ENCODE measurements at regions not wholly inside any gene's neighbourhood (a gene's known extent, or its start where the extent isn't known, plus 50 kb on each side); places are given as distances from the start of the nearest gene placed in this dataset.

DNA sequence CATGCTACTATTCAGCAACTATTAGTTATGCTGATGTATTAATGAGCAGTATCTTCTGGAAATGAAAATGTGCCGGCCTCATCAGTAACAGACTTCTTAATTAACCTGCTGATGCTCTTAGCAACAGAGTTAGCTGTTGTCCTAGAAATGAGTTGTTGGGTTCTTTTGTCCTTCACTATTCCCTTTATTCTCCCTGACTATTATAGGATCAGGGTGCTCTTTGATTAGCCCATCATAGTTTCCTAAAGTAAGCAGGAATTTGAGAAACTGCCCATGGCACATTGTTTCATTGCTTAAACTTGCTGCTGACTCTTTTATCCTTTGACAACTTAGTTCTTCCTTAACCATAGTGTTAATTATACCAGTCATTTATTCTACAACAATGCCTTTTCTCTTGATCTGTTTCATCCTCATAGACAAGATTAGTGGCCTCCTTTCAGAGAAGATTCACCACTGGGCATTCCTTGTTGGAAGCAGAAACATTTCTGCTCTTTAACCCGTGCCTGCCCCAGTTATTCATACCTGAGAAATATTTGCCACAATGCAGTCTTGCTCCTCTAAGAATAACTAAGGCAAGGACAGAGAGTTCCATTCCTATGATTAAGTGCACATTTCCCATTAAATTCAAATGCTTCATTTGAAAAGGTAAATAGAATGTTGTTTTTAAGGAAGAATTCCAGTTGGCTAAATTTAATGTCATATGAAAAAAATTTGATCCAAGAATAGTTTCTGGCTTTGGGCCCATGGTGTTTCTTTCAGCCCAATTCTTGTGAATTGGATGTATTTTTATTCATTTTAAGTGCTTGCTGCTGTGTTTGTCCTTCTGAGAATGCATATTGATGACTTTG, 573.3 kb upstream of the TBL1XR1 start:
- no peak for TF ChIP-seq POLR2AphosphoS5 (IDR thresholded peaks at IDR 0.05; ENCODE audit: low read depth, low read length)
- TF ChIP-seq, protein P1, sequence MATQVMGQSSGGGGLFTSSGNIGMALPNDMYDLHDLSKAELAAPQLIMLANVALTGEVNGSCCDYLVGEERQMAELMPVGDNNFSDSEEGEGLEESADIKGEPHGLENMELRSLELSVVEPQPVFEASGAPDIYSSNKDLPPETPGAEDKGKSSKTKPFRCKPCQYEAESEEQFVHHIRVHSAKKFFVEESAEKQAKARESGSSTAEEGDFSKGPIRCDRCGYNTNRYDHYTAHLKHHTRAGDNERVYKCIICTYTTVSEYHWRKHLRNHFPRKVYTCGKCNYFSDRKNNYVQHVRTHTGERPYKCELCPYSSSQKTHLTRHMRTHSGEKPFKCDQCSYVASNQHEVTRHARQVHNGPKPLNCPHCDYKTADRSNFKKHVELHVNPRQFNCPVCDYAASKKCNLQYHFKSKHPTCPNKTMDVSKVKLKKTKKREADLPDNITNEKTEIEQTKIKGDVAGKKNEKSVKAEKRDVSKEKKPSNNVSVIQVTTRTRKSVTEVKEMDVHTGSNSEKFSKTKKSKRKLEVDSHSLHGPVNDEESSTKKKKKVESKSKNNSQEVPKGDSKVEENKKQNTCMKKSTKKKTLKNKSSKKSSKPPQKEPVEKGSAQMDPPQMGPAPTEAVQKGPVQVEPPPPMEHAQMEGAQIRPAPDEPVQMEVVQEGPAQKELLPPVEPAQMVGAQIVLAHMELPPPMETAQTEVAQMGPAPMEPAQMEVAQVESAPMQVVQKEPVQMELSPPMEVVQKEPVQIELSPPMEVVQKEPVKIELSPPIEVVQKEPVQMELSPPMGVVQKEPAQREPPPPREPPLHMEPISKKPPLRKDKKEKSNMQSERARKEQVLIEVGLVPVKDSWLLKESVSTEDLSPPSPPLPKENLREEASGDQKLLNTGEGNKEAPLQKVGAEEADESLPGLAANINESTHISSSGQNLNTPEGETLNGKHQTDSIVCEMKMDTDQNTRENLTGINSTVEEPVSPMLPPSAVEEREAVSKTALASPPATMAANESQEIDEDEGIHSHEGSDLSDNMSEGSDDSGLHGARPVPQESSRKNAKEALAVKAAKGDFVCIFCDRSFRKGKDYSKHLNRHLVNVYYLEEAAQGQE (IDR thresholded peaks at IDR 0.05; ENCODE audit: insufficient read depth in 1 of 2, low read depth in 2 of 2, low read length in 2 of 2) = no peak
